GM18508 (cell line): ENCODE measurements at regions not wholly inside any gene's neighbourhood (a gene's known extent, or its start where the extent isn't known, plus 50 kb on each side); places are given as distances from the start of the nearest gene placed in this dataset.

Experiments
- ATAC-seq: cut with Tn5 transposase; IDR thresholded peaks from one replicate; pipeline ENCODE4 v1.9.1; 2021; ENCODE audit warnings: moderate number of reproducible peaks; ENCODE audit not compliant: insufficient read depth, unreplicated experiment

GRCh38 chr11:28673691-28674432 lies 565.7 kb downstream of the METTL15 start:
- no peak for ATAC-seq

- ATAC-seq = no peak
Measured at GRCh38 chr11:28671274-28671673, 563.1 kb downstream of the METTL15 start.

GRCh38 chr11:28666632-28667031 lies 558.4 kb downstream of the METTL15 start:
- no peak for ATAC-seq

GRCh38 chr11:28659716-28660348 lies 551.6 kb downstream of the METTL15 start:
- no peak for ATAC-seq

GRCh38 chr11:28657378-28658030 lies 549.3 kb downstream of the METTL15 start:
- no peak for ATAC-seq

- ATAC-seq = no peak
Measured at GRCh38 chr11:28654191-28654590, 546.0 kb downstream of the METTL15 start.

GRCh38 chr11:28649922-28650321 lies 541.7 kb downstream of the METTL15 start:
- no peak for ATAC-seq

- no peak for ATAC-seq
Measured at GRCh38 chr11:28636566-28636965, 528.4 kb downstream of the METTL15 start.

- ATAC-seq = no peak
Measured at GRCh38 chr11:28636033-28636432, 527.8 kb downstream of the METTL15 start.

GRCh38 chr11:28632338-28632737 lies 524.1 kb downstream of the METTL15 start:
- no peak for ATAC-seq

- ATAC-seq = no peak
Measured at GRCh38 chr11:28631148-28631547, 523.0 kb downstream of the METTL15 start.

GRCh38 chr11:28629235-28629634 lies 521.0 kb downstream of the METTL15 start:
- no peak for ATAC-seq

- ATAC-seq = no peak
Measured at GRCh38 chr11:28628412-28628811, 520.2 kb downstream of the METTL15 start.

GRCh38 chr11:28627690-28628255 lies 519.6 kb downstream of the METTL15 start:
- ATAC-seq = no peak

GRCh38 chr11:28625532-28625931 lies 517.3 kb downstream of the METTL15 start:
- ATAC-seq = no peak

GRCh38 chr11:28621753-28622152 lies 513.6 kb downstream of the METTL15 start:
- ATAC-seq = no peak

GRCh38 chr11:28619846-28620540 lies 511.8 kb downstream of the METTL15 start:
- ATAC-seq = no peak

GRCh38 chr11:28618416-28618815 lies 510.2 kb downstream of the METTL15 start:
- no peak for ATAC-seq

- ATAC-seq = no peak
Measured at GRCh38 chr11:28616160-28616965, 508.2 kb downstream of the METTL15 start.

- no peak for ATAC-seq
Measured at GRCh38 chr11:28615542-28615941, 507.4 kb downstream of the METTL15 start.
